ENCODE measurements at regions not wholly inside any gene's neighbourhood (a gene's known extent, or its start where the extent isn't known, plus 50 kb on each side); places are given as distances from the start of the nearest gene placed in this dataset.

GRCh38 chr1:192943522-192943921 is 115.6 kb downstream of the UCHL5 start:
- no peak overlapping the region for H3K4me2 ChIP-seq (ENCODE audit: insufficient read depth, low read length, poor library complexity, severe bottlenecking)
- H3K4me3 ChIP-seq (ENCODE audit: low read length in 2 of 2): no peak overlapping the region
- no peaks in the 10 kb centered on the region for H3K79me1 ChIP-seq (ENCODE audit: low read depth, low read length)
- H3K36me3 ChIP-seq (replicated peaks in 1 of 2; ENCODE audit: control insufficient read depth in 2 of 2, insufficient read depth in 2 of 2, low read length in 2 of 2): no peaks in the 10 kb centered on the region
- H2BK15ac ChIP-seq (ENCODE audit: low read length): no peak overlapping the region
- no peak overlapping the region for H3K14ac ChIP-seq (ENCODE audit: low read length)
- no peak overlapping the region for H3K27ac ChIP-seq (replicated peaks; ENCODE audit: low read length)
- no peak overlapping the region for H4K91ac ChIP-seq (ENCODE audit: low read depth, low read length, poor library complexity)
- no peak overlapping the region for H2BK120ac ChIP-seq (ENCODE audit: low read depth, low read length)
- H3K18ac ChIP-seq (ENCODE audit: low read length): no peak overlapping the region
- no peaks in the 10 kb centered on the region for H3K9me3 ChIP-seq (replicated peaks in 1 of 2; ENCODE audit: control insufficient read depth in 2 of 2, insufficient read depth in 1 of 2, low read depth in 1 of 2, low read length in 2 of 2)
- H3K23ac ChIP-seq (ENCODE audit: low read depth, low read length, poor library complexity): no peak overlapping the region
- no peak overlapping the region for H3K4ac ChIP-seq (ENCODE audit: low read length)
- H2BK12ac ChIP-seq (ENCODE audit: low read length): no peak overlapping the region
- no peaks in the 10 kb centered on the region for H3K27me3 ChIP-seq (ENCODE audit: control insufficient read depth in 3 of 3, insufficient read depth in 3 of 3, low read depth in 1 of 3, low read length in 3 of 3)
- no peak overlapping the region for H2BK5ac ChIP-seq (ENCODE audit: low read length)
- H2AK5ac ChIP-seq (ENCODE audit: low read depth, low read length): no peak overlapping the region
- no peaks in the 10 kb centered on the region for H3K4me1 ChIP-seq (ENCODE audit: control insufficient read depth in 2 of 2, insufficient read depth in 1 of 2, low read depth in 1 of 2, low read length in 2 of 2)
- no peak for DNase-seq (ENCODE audit: low spot score)
- H4K8ac ChIP-seq (ENCODE audit: low read depth, low read length): no peak overlapping the region
- no peak overlapping the region for H3K9ac ChIP-seq (ENCODE audit: low read depth, low read length, poor library complexity)
- H2AFZ ChIP-seq (ENCODE audit: low read length): no peak overlapping the region
- no CpG with 5 or more reads among the region's 1 CpG for WGBS, 2 donors (ENCODE audit: extremely low coverage in 2 of 2, insufficient read length in 2 of 2, insufficient replicate concordance in 1 of 2)

GRCh38 chr1:192945390-192946130 is 113.6 kb downstream of the UCHL5 start:
- no peak overlapping the region for H3K4ac ChIP-seq (ENCODE audit: low read length)
- no peaks in the 10 kb centered on the region for H3K79me1 ChIP-seq (ENCODE audit: low read depth, low read length)
- no peaks in the 10 kb centered on the region for H3K27me3 ChIP-seq (ENCODE audit: control insufficient read depth in 3 of 3, insufficient read depth in 3 of 3, low read depth in 1 of 3, low read length in 3 of 3)
- H3K4me1 ChIP-seq (ENCODE audit: control insufficient read depth in 2 of 2, insufficient read depth in 1 of 2, low read depth in 1 of 2, low read length in 2 of 2): no peaks in the 10 kb centered on the region
- H3K4me3 ChIP-seq (ENCODE audit: low read length in 2 of 2): no peak overlapping the region
- no peak overlapping the region for H3K4me2 ChIP-seq (ENCODE audit: insufficient read depth, low read length, poor library complexity, severe bottlenecking)
- no CpG with 5 or more reads among the region's 5 CpGs for WGBS, 2 donors (ENCODE audit: extremely low coverage in 2 of 2, insufficient read length in 2 of 2, insufficient replicate concordance in 1 of 2)
- no peak overlapping the region for H2BK5ac ChIP-seq (ENCODE audit: low read length)
- no peak overlapping the region for H2BK120ac ChIP-seq (ENCODE audit: low read depth, low read length)
- no peak overlapping the region for H2AFZ ChIP-seq (ENCODE audit: low read length)
- no peak overlapping the region for H3K18ac ChIP-seq (ENCODE audit: low read length)
- no peak overlapping the region for H3K9ac ChIP-seq (ENCODE audit: low read depth, low read length, poor library complexity)
- H3K23ac ChIP-seq (ENCODE audit: low read depth, low read length, poor library complexity): no peak overlapping the region
- no peak overlapping the region for H3K27ac ChIP-seq (replicated peaks; ENCODE audit: low read length)
- no peak overlapping the region for H4K8ac ChIP-seq (ENCODE audit: low read depth, low read length)
- no peak overlapping the region for H4K91ac ChIP-seq (ENCODE audit: low read depth, low read length, poor library complexity)
- H2BK12ac ChIP-seq (ENCODE audit: low read length): no peak overlapping the region
- no peak overlapping the region for H2BK15ac ChIP-seq (ENCODE audit: low read length)
- DNase-seq (ENCODE audit: low spot score): no peak
- H3K36me3 ChIP-seq (replicated peaks in 1 of 2; ENCODE audit: control insufficient read depth in 2 of 2, insufficient read depth in 2 of 2, low read length in 2 of 2): no peaks in the 10 kb centered on the region
- no peak overlapping the region for H2AK5ac ChIP-seq (ENCODE audit: low read depth, low read length)
- H3K14ac ChIP-seq (ENCODE audit: low read length): no peak overlapping the region
- H3K9me3 ChIP-seq (replicated peaks in 1 of 2; ENCODE audit: control insufficient read depth in 2 of 2, insufficient read depth in 1 of 2, low read depth in 1 of 2, low read length in 2 of 2): no peaks in the 10 kb centered on the region

GRCh38 chr1:192949783-192950182 is 109.4 kb downstream of the UCHL5 start:
- Histone ChIP-seq H3K14ac (ENCODE audit: low read length) (no peak overlapping the region), H3K23ac (ENCODE audit: low read depth, low read length, poor library complexity) (no peak overlapping the region), H3K18ac (ENCODE audit: low read length) (no peak overlapping the region), H3K4me3 (ENCODE audit: low read length in 2 of 2) (no peak overlapping the region), H3K27me3 (ENCODE audit: control insufficient read depth in 3 of 3, insufficient read depth in 3 of 3, low read depth in 1 of 3, low read length in 3 of 3) (no peaks in the 10 kb centered on the region), H2BK5ac (ENCODE audit: low read length) (no peak overlapping the region), H3K9ac (ENCODE audit: low read depth, low read length, poor library complexity) (no peak overlapping the region), H3K4me2 (ENCODE audit: insufficient read depth, low read length, poor library complexity, severe bottlenecking) (no peak overlapping the region), H3K9me3 (replicated peaks in 1 of 2; ENCODE audit: control insufficient read depth in 2 of 2, insufficient read depth in 1 of 2, low read depth in 1 of 2, low read length in 2 of 2) (no peaks in the 10 kb centered on the region), H2AK5ac (ENCODE audit: low read depth, low read length) (no peak overlapping the region), H2BK15ac (ENCODE audit: low read length) (no peak overlapping the region), H4K8ac (ENCODE audit: low read depth, low read length) (no peak overlapping the region), H3K4me1 (ENCODE audit: control insufficient read depth in 2 of 2, insufficient read depth in 1 of 2, low read depth in 1 of 2, low read length in 2 of 2) (no peaks in the 10 kb centered on the region), H3K36me3 (replicated peaks in 1 of 2; ENCODE audit: control insufficient read depth in 2 of 2, insufficient read depth in 2 of 2, low read length in 2 of 2) (no peaks in the 10 kb centered on the region), H4K91ac (ENCODE audit: low read depth, low read length, poor library complexity) (no peak overlapping the region), H3K79me1 (ENCODE audit: low read depth, low read length) (no peaks in the 10 kb centered on the region), H2BK12ac (ENCODE audit: low read length) (no peak overlapping the region), H3K4ac (ENCODE audit: low read length) (no peak overlapping the region), H2BK120ac (ENCODE audit: low read depth, low read length) (no peak overlapping the region), H3K27ac (replicated peaks; ENCODE audit: low read length) (no peak overlapping the region), H2AFZ (ENCODE audit: low read length) (no peak overlapping the region)
- no CpG with 5 or more reads among the region's 5 CpGs for WGBS, 2 donors (ENCODE audit: extremely low coverage in 2 of 2, insufficient read length in 2 of 2, insufficient replicate concordance in 1 of 2)
- no peak for DNase-seq (ENCODE audit: low spot score)

- no peak overlapping the region for H3K9ac ChIP-seq (ENCODE audit: low read depth, low read length, poor library complexity)
- no peaks in the 10 kb centered on the region for H3K4me1 ChIP-seq (ENCODE audit: control insufficient read depth in 2 of 2, insufficient read depth in 1 of 2, low read depth in 1 of 2, low read length in 2 of 2)
- no peak overlapping the region for H2AFZ ChIP-seq (ENCODE audit: low read length)
- no peak overlapping the region for H2BK120ac ChIP-seq (ENCODE audit: low read depth, low read length)
- no peak overlapping the region for H2BK15ac ChIP-seq (ENCODE audit: low read length)
- no peak overlapping the region for H3K23ac ChIP-seq (ENCODE audit: low read depth, low read length, poor library complexity)
- H3K14ac ChIP-seq (ENCODE audit: low read length): no peak overlapping the region
- H3K36me3 ChIP-seq (replicated peaks in 1 of 2; ENCODE audit: control insufficient read depth in 2 of 2, insufficient read depth in 2 of 2, low read length in 2 of 2): no peaks in the 10 kb centered on the region
- no peak overlapping the region for H2BK12ac ChIP-seq (ENCODE audit: low read length)
- no peak for DNase-seq (ENCODE audit: low spot score)
- H3K4me2 ChIP-seq (ENCODE audit: insufficient read depth, low read length, poor library complexity, severe bottlenecking): no peak overlapping the region
- H3K9me3 ChIP-seq (replicated peaks in 1 of 2; ENCODE audit: control insufficient read depth in 2 of 2, insufficient read depth in 1 of 2, low read depth in 1 of 2, low read length in 2 of 2): no peaks in the 10 kb centered on the region
- no peak overlapping the region for H2AK5ac ChIP-seq (ENCODE audit: low read depth, low read length)
- no peak overlapping the region for H3K27ac ChIP-seq (replicated peaks; ENCODE audit: low read length)
- no peak overlapping the region for H4K91ac ChIP-seq (ENCODE audit: low read depth, low read length, poor library complexity)
- H3K27me3 ChIP-seq (ENCODE audit: control insufficient read depth in 3 of 3, insufficient read depth in 3 of 3, low read depth in 1 of 3, low read length in 3 of 3): no peaks in the 10 kb centered on the region
- no peaks in the 10 kb centered on the region for H3K79me1 ChIP-seq (ENCODE audit: low read depth, low read length)
- no peak overlapping the region for H3K4me3 ChIP-seq (ENCODE audit: low read length in 2 of 2)
- H4K8ac ChIP-seq (ENCODE audit: low read depth, low read length): no peak overlapping the region
- no peak overlapping the region for H3K18ac ChIP-seq (ENCODE audit: low read length)
- H3K4ac ChIP-seq (ENCODE audit: low read length): no peak overlapping the region
- no CpG with 5 or more reads among the region's 3 CpGs for WGBS, 2 donors (ENCODE audit: extremely low coverage in 2 of 2, insufficient read length in 2 of 2, insufficient replicate concordance in 1 of 2)
- H2BK5ac ChIP-seq (ENCODE audit: low read length): no peak overlapping the region
These were observed 108.2 kb downstream of the UCHL5 start for GRCh38 chr1:192950926-192951325.

Measured in neuronal stem cell (in vitro differentiated cells).